Heart left ventricle (tissue), 13 donors: ENCODE measurements at regions not wholly inside any gene's neighbourhood (a gene's known extent, or its start where the extent isn't known, plus 50 kb on each side); places are given as distances from the start of the nearest gene placed in this dataset.

Experiments used
- CTCF ChIP-seq, 12 donors: fragments of 200-600 bp; sonication (generic) in 4 of 12; IDR thresholded peaks; one replicate each; pipeline versions ENCODE4 v1.5.0 to v1.8.0; 2018 to 2022; ENCODE audit warnings: antibody characterized with exemption in 12 of 12, mild to moderate bottlenecking in 5 of 12
- POLR2A ChIP-seq, 2 donors: fragments of 450-650 bp; IDR thresholded peaks; one replicate each; pipeline ENCODE4 v1.6.1; 2017; ENCODE audit warnings: antibody characterized with exemption in 2 of 2, mild to moderate bottlenecking in 2 of 2, moderate library complexity in 2 of 2
- donor health status: ischemic (EF 13 %, LVEDD 7.1; RV severe dilation, severe dysfunction).
- donor health status: DM: no; HTN: yes; CAD: no.
- donor health status: DM: no; HTN: no; CAD: no.
- donor health status: ischemic (EF 25% LVEDD 6.9; RV normal size, moderate dysfunction).
- donor health status: ischemic (EF 25% LVEDD 5.7; RV mildly dilated, moderate dysfunction).
- donor health status: ischemic (EF 35%, LVEDD 5.7; RV mildly dilated, moderate dysfunction).
- donor health status: nonischemic (EF 11% LVEDD 7.7; RV severe dilation, severe dysfunction).
- donor health status: DM: yes; HTN: yes; CAD: no.
- donor health status: PGD.
- donor health status: ischemic (EF 29% LVEDD 5.4; RV normal size, mild dysfunction).
- donor health status: nonischemic (EF 23%, LVEDD 6.1; RV moderate dilation, normal function).

DNA sequence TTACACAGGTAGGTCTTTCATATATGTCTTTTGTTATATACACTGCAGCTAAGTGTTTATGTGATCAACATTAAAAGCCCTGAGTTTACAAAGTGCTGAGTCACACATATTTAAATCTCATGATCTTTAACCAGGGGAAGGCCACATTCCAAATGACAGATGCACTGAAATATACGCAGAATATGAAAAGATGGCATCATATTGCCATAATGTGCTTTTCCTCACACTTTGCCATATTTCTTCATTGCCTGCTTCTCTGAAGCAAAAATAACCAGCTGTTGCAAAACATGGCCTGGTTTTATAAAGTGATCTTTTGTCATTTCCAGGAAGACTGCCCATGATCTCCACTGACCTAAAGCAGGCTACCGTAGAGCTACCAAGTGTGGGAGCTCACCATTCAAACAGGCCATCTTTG is 93.5 kb upstream of the MAPRE2 start:
- TF ChIP-seq CTCF (IDR thresholded peaks at IDR 0.05) (no peak), POLR2A (IDR thresholded peaks at IDR 0.05) (no peak)
